ENCODE measurements at regions not wholly inside any gene's neighbourhood (a gene's known extent, or its start where the extent isn't known, plus 50 kb on each side); places are given as distances from the start of the nearest gene placed in this dataset.
"Not testable (repeated sequence)": the region's sequence is repeated elsewhere in the genome, so short reads cannot be mapped to it uniquely, and the experiment has no call there.

- H3K4me3 ChIP-seq (ENCODE audit: low read depth, low read length) = no peak overlapping the region
- TF ChIP-seq CTCF (IDR thresholded peaks at IDR 0.05; ENCODE audit: insufficient read depth, low read depth, low read length) = no peak
- DNase-seq (ENCODE audit: low read depth) = no peak
Observed at GRCh38 chr2:19104503-19104902, 253.9 kb downstream of the OSR1 start.

GRCh38 chr2:19102696-19103423 lies 255.6 kb downstream of the OSR1 start:
- no peak overlapping the region for H3K4me3 ChIP-seq (ENCODE audit: low read depth, low read length)
- no peak for DNase-seq (ENCODE audit: low read depth)
- no peak for TF ChIP-seq CTCF (IDR thresholded peaks at IDR 0.05; ENCODE audit: insufficient read depth, low read depth, low read length)

GRCh38 chr2:19101968-19102367 lies 256.5 kb downstream of the OSR1 start:
- no peak for TF ChIP-seq CTCF (IDR thresholded peaks at IDR 0.05; ENCODE audit: insufficient read depth, low read depth, low read length)
- H3K4me3 ChIP-seq (ENCODE audit: low read depth, low read length) = no peak overlapping the region
- no peak for DNase-seq (ENCODE audit: low read depth)

GRCh38 chr2:19100570-19100969 lies 257.9 kb downstream of the OSR1 start:
- DNase-seq (ENCODE audit: low read depth) = no peak
- no peak overlapping the region for H3K4me3 ChIP-seq (ENCODE audit: low read depth, low read length)
- no peak for TF ChIP-seq CTCF (IDR thresholded peaks at IDR 0.05; ENCODE audit: insufficient read depth, low read depth, low read length)

GRCh38 chr2:19099181-19099580 lies 259.2 kb downstream of the OSR1 start:
- no peak for TF ChIP-seq CTCF (IDR thresholded peaks at IDR 0.05; ENCODE audit: insufficient read depth, low read depth, low read length)
- no peak overlapping the region for H3K4me3 ChIP-seq (ENCODE audit: low read depth, low read length)
- no peak for DNase-seq (ENCODE audit: low read depth)

- no peak for DNase-seq (ENCODE audit: low read depth)
- no peak overlapping the region for H3K4me3 ChIP-seq (ENCODE audit: low read depth, low read length)
- no peak for TF ChIP-seq CTCF (IDR thresholded peaks at IDR 0.05; ENCODE audit: insufficient read depth, low read depth, low read length)
Observed at GRCh38 chr2:19098467-19099160, 259.8 kb downstream of the OSR1 start.

- DNase-seq (ENCODE audit: low read depth); H3K4me3 ChIP-seq (ENCODE audit: low read depth, low read length): not testable (repeated sequence)
Observed at GRCh38 chr2:19089476-19089875, 268.9 kb downstream of the OSR1 start.

Measured in fibroblast of villous mesenchyme (primary cell).